Testis (tissue), 2 donors: ENCODE measurements at regions not wholly inside any gene's neighbourhood (a gene's known extent, or its start where the extent isn't known, plus 50 kb on each side); places are given as distances from the start of the nearest gene placed in this dataset.

Experiments used
- DNase-seq: peaks from one replicate; pipeline ENCODE4 v3.0.0-alpha.2; 2019
- H3K27ac ChIP-seq, 2 donors: fragments of 200-600 bp; sonication (generic); one replicate each; pipeline ENCODE4 v1.5.1; 2019
- H3K27me3 ChIP-seq: fragments of 200-600 bp; sonication (generic); one replicate; pipeline ENCODE4 v1.5.1; 2019
- H3K36me3 ChIP-seq: fragments of 200-600 bp; sonication (generic); one replicate; pipeline ENCODE4 v1.5.1; 2017; ENCODE audit warnings: low read depth; ENCODE audit errors: missing control alignments
- H3K4me1 ChIP-seq: fragments of 200-600 bp; sonication (generic); one replicate; pipeline ENCODE4 v1.5.1; 2019
- H3K4me3 ChIP-seq, 2 donors: fragments of 200-600 bp; sonication (generic); one replicate each; pipeline ENCODE4 v1.5.1; 2017 to 2019
- H3K9me3 ChIP-seq: fragments of 200-600 bp; sonication (generic); one replicate; pipeline ENCODE4 v1.5.1; 2017
- POLR2A ChIP-seq: fragments of 450-650 bp; IDR thresholded peaks from one replicate; pipeline ENCODE4 v1.6.1; 2017; ENCODE audit warnings: antibody characterized with exemption, mild to moderate bottlenecking, moderate library complexity
- WGBS, 2 donors: methylation state at CpG; one replicate each; pipeline ENCODE4 v1.1.5; 2018; 5-methylcytosine and 5-hydroxymethylcytosine counted together
- intact Hi-C: fragments of 100-400 bp; cut with DNase I; formaldehyde crosslinking; loops from one replicate; pipeline ENCODE4 v1.15.1; 2023; ENCODE audit warnings: low total_unique reads
- TF ChIP-seq, protein P1 (sequence below), 3 experiments: fragments of 450-650 bp in 2 of 3; fragments of 200-600 bp in 1 of 3; sonication (generic) in 1 of 3; IDR thresholded peaks; one replicate each; pipeline ENCODE4 v1.5.1; 2016 to 2019; ENCODE audit warnings: antibody characterized with exemption in 3 of 3, mild to moderate bottlenecking in 2 of 3, moderate library complexity in 1 of 3

DNA sequence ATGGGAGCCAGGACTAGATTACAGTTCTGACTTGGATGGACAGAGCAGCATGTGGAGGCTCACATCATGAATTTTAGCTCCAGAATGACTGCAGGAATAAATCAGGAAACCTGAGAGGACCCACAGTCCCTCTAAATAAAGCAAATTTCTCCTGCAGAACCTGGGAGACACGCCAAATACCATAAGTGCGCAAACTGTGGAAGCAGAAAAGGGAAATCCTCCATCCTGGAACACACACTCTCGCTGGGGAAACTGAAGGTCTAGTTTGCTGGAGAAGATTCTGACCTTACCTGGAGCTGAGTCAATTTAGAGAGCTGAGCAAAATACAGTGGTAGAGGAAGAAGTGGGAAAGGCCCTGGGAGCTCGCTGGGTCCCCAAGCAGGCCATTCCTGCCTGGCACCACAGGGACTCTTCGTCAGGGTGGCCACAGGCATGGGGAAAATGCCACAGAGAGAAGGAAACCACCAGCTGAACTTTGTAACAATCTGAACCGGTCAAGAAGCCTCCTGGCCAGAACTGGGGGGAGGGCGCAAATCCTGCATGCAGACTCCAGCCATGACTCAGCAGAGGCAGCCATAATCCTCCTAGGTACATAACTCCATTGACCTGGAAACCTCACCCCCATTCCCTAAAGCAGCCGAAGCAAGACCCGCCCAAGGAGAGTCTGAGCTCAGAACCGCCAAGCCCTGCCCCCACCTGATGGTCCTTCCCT lies 390.9 kb downstream of the LRRC70 start:
- TF ChIP-seq, protein P1, sequence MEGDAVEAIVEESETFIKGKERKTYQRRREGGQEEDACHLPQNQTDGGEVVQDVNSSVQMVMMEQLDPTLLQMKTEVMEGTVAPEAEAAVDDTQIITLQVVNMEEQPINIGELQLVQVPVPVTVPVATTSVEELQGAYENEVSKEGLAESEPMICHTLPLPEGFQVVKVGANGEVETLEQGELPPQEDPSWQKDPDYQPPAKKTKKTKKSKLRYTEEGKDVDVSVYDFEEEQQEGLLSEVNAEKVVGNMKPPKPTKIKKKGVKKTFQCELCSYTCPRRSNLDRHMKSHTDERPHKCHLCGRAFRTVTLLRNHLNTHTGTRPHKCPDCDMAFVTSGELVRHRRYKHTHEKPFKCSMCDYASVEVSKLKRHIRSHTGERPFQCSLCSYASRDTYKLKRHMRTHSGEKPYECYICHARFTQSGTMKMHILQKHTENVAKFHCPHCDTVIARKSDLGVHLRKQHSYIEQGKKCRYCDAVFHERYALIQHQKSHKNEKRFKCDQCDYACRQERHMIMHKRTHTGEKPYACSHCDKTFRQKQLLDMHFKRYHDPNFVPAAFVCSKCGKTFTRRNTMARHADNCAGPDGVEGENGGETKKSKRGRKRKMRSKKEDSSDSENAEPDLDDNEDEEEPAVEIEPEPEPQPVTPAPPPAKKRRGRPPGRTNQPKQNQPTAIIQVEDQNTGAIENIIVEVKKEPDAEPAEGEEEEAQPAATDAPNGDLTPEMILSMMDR (IDR thresholded peaks at IDR 0.05): no peak
- no peak for TF ChIP-seq POLR2A
- no peaks in the 10 kb centered on the region for H3K36me3 ChIP-seq
- H3K27ac ChIP-seq: no peak overlapping the region
- intact Hi-C loops: no loop called here
- H3K4me3 ChIP-seq: no peak overlapping the region
- H3K4me1 ChIP-seq: no peaks in the 10 kb centered on the region
- no peaks in the 10 kb centered on the region for H3K27me3 ChIP-seq
- 82 to 83% methylated on average over 10 of the region's 10 CpGs for WGBS, 2 donors
- no peak for DNase-seq
- no peaks in the 10 kb centered on the region for H3K9me3 ChIP-seq

- TF ChIP-seq, protein P1 (IDR thresholded peaks at IDR 0.05): no peak
- no peak for TF ChIP-seq POLR2A
- DNase-seq: no peak
- H3K27ac ChIP-seq: no peak overlapping the region
- H3K4me1 ChIP-seq: no peaks in the 10 kb centered on the region
- no peaks in the 10 kb centered on the region for H3K9me3 ChIP-seq
- H3K4me3 ChIP-seq: no peak overlapping the region
- no peaks in the 10 kb centered on the region for H3K36me3 ChIP-seq
- intact Hi-C loops: no loop called here
- no peaks in the 10 kb centered on the region for H3K27me3 ChIP-seq
These were observed 385.8 kb downstream of the LRRC70 start for GRCh38 chr5:62964428-62964827.

DNA sequence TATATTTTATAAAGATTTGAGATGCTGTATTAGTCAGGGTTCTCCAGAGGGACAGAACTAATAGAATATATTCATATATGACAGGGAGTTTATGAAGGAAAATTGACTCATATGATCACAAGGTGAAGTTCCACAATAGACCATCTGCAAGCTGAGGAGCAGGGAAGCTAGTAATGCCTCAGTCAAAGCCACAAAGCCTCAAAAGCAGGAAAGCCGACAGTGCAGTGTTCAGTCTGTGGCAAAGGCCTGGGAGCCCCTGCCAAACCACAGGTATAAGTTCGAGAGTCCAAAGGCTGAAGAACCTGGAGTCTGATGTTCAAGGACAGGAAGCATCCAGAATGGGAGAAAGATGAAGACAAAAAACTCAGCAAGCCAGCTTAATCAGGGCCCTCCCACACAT lies 382.2 kb downstream of the LRRC70 start:
- no peaks in the 10 kb centered on the region for H3K36me3 ChIP-seq
- TF ChIP-seq, protein P1 (IDR thresholded peaks at IDR 0.05): no peak
- TF ChIP-seq POLR2A: no peak
- no peaks in the 10 kb centered on the region for H3K9me3 ChIP-seq
- no peak overlapping the region for H3K4me3 ChIP-seq
- intact Hi-C loops: no loop called here
- 54 to 76% methylated on average over 2 of the region's 2 CpGs for WGBS, 2 donors
- H3K27me3 ChIP-seq: no peaks in the 10 kb centered on the region
- H3K27ac ChIP-seq: no peak overlapping the region
- DNase-seq: no peak
- no peaks in the 10 kb centered on the region for H3K4me1 ChIP-seq

- WGBS, 2 donors: 84 to 85% methylated on average over 2 of the region's 2 CpGs
- Histone ChIP-seq H3K9me3 (no peaks in the 10 kb centered on the region), H3K36me3 (no peaks in the 10 kb centered on the region), H3K4me3 (no peak overlapping the region), H3K27ac (no peak overlapping the region), H3K27me3 (no peaks in the 10 kb centered on the region), H3K4me1 (no peaks in the 10 kb centered on the region)
- no peak for TF ChIP-seq POLR2A
- TF ChIP-seq, protein P1 (IDR thresholded peaks at IDR 0.05): no peak
- intact Hi-C loops: no loop called here
- DNase-seq: no peak
These were observed 378.0 kb downstream of the LRRC70 start for GRCh38 chr5:62956597-62956996.

GRCh38 chr5:62954578-62954977 lies 376.0 kb downstream of the LRRC70 start:
- no peaks in the 10 kb centered on the region for H3K36me3 ChIP-seq
- H3K4me3 ChIP-seq: no peak overlapping the region
- TF ChIP-seq, protein P1 (IDR thresholded peaks at IDR 0.05): no peak
- TF ChIP-seq POLR2A: no peak
- no peaks in the 10 kb centered on the region for H3K4me1 ChIP-seq
- DNase-seq: no peak
- H3K27me3 ChIP-seq: no peaks in the 10 kb centered on the region
- H3K9me3 ChIP-seq: no peaks in the 10 kb centered on the region
- H3K27ac ChIP-seq: no peak overlapping the region
- 76 to 87% methylated on average over 2 of the region's 2 CpGs for WGBS, 2 donors
- intact Hi-C loops: no loop called here
